IMR-90 (cell line): ENCODE measurements at regions not wholly inside any gene's neighbourhood (a gene's known extent, or its start where the extent isn't known, plus 50 kb on each side); places are given as distances from the start of the nearest gene placed in this dataset.

Source experiments
- ATAC-seq: fragments of 200-7000 bp; cut with Tn5 transposase; 2 replicates; pipeline ENCODE4 v1.9.1; 2020; ENCODE audit warnings: low read depth, mild to moderate bottlenecking, moderate library complexity
- BruUV-seq: library from RNA; stranded (reverse); fragments of 400-500 nt; replicated peaks from 2 replicates; lab custom pipeline; 2021; lab: Mats Ljungman, UMichigan
- CTCF ChIA-PET: fragments of 300-600 bp; formaldehyde crosslinking; extraction: SDS; loops from one replicate; lab custom pipeline; 2021; ENCODE audit warnings: antibody characterized with exemption; lab: Yijun Ruan, JAX
- POLR2A ChIA-PET: fragments of 300-600 bp; sonication (Branson Sonifier 250); formaldehyde crosslinking; loops from one replicate; lab custom pipeline; 2022; ENCODE audit warnings: antibody characterized with exemption; ENCODE audit not compliant: unreplicated experiment; lab: Charles Lee
- DNase-seq: peaks from one replicate; pipeline ENCODE4 v3.0.0; 2013
- H2AFZ ChIP-seq: replicated peaks from 2 replicates; pipeline ENCODE3; 2013; ENCODE audit warnings: low read length, mild to moderate bottlenecking; ENCODE audit not compliant: poor library complexity
- H2AK5ac ChIP-seq: 2 replicates; pipeline ENCODE4 v1.6.1; 2013; ENCODE audit warnings: low read depth, low read length, inconsistent platforms
- H2AK9ac ChIP-seq: replicated peaks from 2 replicates; pipeline ENCODE3; 2013; ENCODE audit warnings: mild to moderate bottlenecking, low read depth, low read length, moderate library complexity; ENCODE audit not compliant: poor library complexity
- H2BK120ac ChIP-seq: 2 replicates; pipeline ENCODE4 v1.6.1; 2013; ENCODE audit warnings: low read depth, low read length, inconsistent platforms
- H2BK15ac ChIP-seq: 3 replicates; pipeline ENCODE4 v1.6.1; 2013; ENCODE audit warnings: low read depth, low read length, inconsistent platforms
- H2BK20ac ChIP-seq: 2 replicates; pipeline ENCODE4 v1.6.1; 2013; ENCODE audit warnings: low read depth, mild to moderate bottlenecking, inconsistent platforms, low read length, moderate library complexity
- H2BK5ac ChIP-seq: 2 replicates; pipeline ENCODE4 v1.6.1; 2013; ENCODE audit warnings: mild to moderate bottlenecking, low read depth, low read length, inconsistent platforms; ENCODE audit not compliant: poor library complexity, severe bottlenecking
- H3K14ac ChIP-seq: replicated peaks from 2 replicates; pipeline ENCODE4 v1.6.1; 2013; ENCODE audit warnings: low read depth, low read length, inconsistent platforms
- H3K18ac ChIP-seq: 2 replicates; pipeline ENCODE4 v1.6.1; 2013; ENCODE audit warnings: low read depth, low read length, control low read depth
- H3K23ac ChIP-seq: 2 replicates; pipeline ENCODE4 v1.6.1; 2013; ENCODE audit warnings: low read depth, low read length, inconsistent platforms
- H3K27ac ChIP-seq: 2 replicates; pipeline ENCODE4 v1.5.1; 2013; ENCODE audit warnings: mild to moderate bottlenecking, control low read depth, low read length; ENCODE audit not compliant: insufficient read depth
- H3K27me3 ChIP-seq: 2 replicates; pipeline ENCODE4 v1.6.1; 2013; ENCODE audit warnings: low read length; ENCODE audit not compliant: control insufficient read depth, insufficient read depth
- H3K36me3 ChIP-seq: 2 replicates; pipeline ENCODE4 v1.6.1; 2013; ENCODE audit warnings: low read length, mixed read lengths; ENCODE audit not compliant: control insufficient read depth, insufficient read depth
- H3K4ac ChIP-seq: 2 replicates; pipeline ENCODE4 v1.6.1; 2013; ENCODE audit warnings: low read depth, low read length, inconsistent platforms
- H3K4me1 ChIP-seq: 2 replicates; pipeline ENCODE4 v1.6.1; 2013; ENCODE audit warnings: low read length, mixed read lengths; ENCODE audit not compliant: control insufficient read depth, insufficient read depth
- H3K4me2 ChIP-seq: 2 replicates; pipeline ENCODE4 v1.6.1; 2013; ENCODE audit warnings: low read depth, mild to moderate bottlenecking, control low read depth, low read length, moderate library complexity
- H3K4me3 ChIP-seq: 2 replicates; pipeline ENCODE4 v1.5.1; 2013; ENCODE audit warnings: low read depth, mild to moderate bottlenecking, control low read depth, low read length, moderate library complexity; ENCODE audit not compliant: insufficient read depth
- H3K56ac ChIP-seq: 2 replicates; pipeline ENCODE4 v1.6.1; 2013; ENCODE audit warnings: low read length, inconsistent platforms; ENCODE audit not compliant: insufficient read depth; ENCODE audit errors: extremely low read depth
- H3K79me1 ChIP-seq, 2 experiments: 2 replicates each; pipeline ENCODE4 v1.6.1; 2013; ENCODE audit warnings: low read length in 2 of 2, inconsistent platforms in 1 of 2, low read depth in 1 of 2
- H3K9ac ChIP-seq: 2 replicates; pipeline ENCODE4 v1.6.1; 2013; ENCODE audit warnings: low read depth, low read length, control low read depth
- H3K9me1 ChIP-seq: 2 replicates; pipeline ENCODE4 v1.6.1; 2013; ENCODE audit warnings: low read length, inconsistent platforms; ENCODE audit not compliant: insufficient read depth
- H3K9me3 ChIP-seq: 2 replicates; pipeline ENCODE4 v1.6.1; 2013; ENCODE audit warnings: low read length; ENCODE audit not compliant: control insufficient read depth, insufficient read depth
- H4K20me1 ChIP-seq: 2 replicates; pipeline ENCODE4 v1.6.1; 2013; ENCODE audit warnings: low read length, inconsistent platforms; ENCODE audit not compliant: insufficient read depth
- H4K5ac ChIP-seq: 2 replicates; pipeline ENCODE4 v1.6.1; 2013; ENCODE audit warnings: mild to moderate bottlenecking, low read depth, low read length, control low read depth
- H4K8ac ChIP-seq, 2 experiments: 2 replicates each; pipeline ENCODE4 v1.6.1; 2013; ENCODE audit warnings: low read depth in 2 of 2, low read length in 2 of 2, control low read depth in 1 of 2, inconsistent platforms in 1 of 2
- H4K91ac ChIP-seq: 2 replicates; pipeline ENCODE4 v1.6.1; 2013; ENCODE audit warnings: low read depth, low read length, inconsistent platforms; ENCODE audit not compliant: insufficient read depth
- BHLHE40 ChIP-seq: fragments of 150-350 bp; IDR thresholded peaks from 2 replicates; pipeline ENCODE4 v1.6.1; 2016; ENCODE audit warnings: mild to moderate bottlenecking, low read depth, low read length
- CEBPB ChIP-seq: IDR thresholded peaks from 2 replicates; pipeline ENCODE4 v1.6.1; 2012; ENCODE audit warnings: low read depth, low read length, improper control_type of control experiment
- MAZ ChIP-seq: IDR thresholded peaks from 2 replicates; pipeline ENCODE4 v1.6.1; 2012; ENCODE audit warnings: low read depth, mild to moderate bottlenecking, low read length, improper control_type of control experiment, moderate library complexity, borderline replicate concordance
- MXI1 ChIP-seq: IDR thresholded peaks from 2 replicates; pipeline ENCODE4 v1.6.1; 2012; ENCODE audit warnings: low read depth, mild to moderate bottlenecking, low read length, moderate library complexity, borderline replicate concordance
- USF2 ChIP-seq: fragments of 150-350 bp; IDR thresholded peaks from 2 replicates; pipeline ENCODE4 v1.6.1; 2017; ENCODE audit warnings: mild to moderate bottlenecking, antibody characterized with exemption, low read length, low read depth
- WGBS, 2 experiments: methylation state at CpG; one replicate each; pipeline versions ENCODE4 v1.1.5 to v1.1.7; 2013; ENCODE audit warnings: missing lambda C conversion rate in 2 of 2; ENCODE audit not compliant: insufficient read length in 1 of 2; ENCODE audit errors: extremely low coverage in 2 of 2; 5-methylcytosine and 5-hydroxymethylcytosine counted together
- dilution Hi-C: fragments of 300-500 bp; cut with HindIII; formaldehyde crosslinking; loops from one replicate; pipeline ENCODE4 v1.14.3; 2018; ENCODE audit warnings: low sequenced_read_pairs; ENCODE audit not compliant: unreplicated experiment
- in situ Hi-C: fragments of 300-500 bp; cut with MboI; formaldehyde crosslinking; loops from 3 replicates; pipeline ENCODE4 v1.14.3; 2019; ENCODE audit warnings: low sequenced_read_pairs, inconsistent platforms, mixed read lengths
- intact Hi-C: fragments of 100-400 bp; cut with micrococcal nuclease; formaldehyde crosslinking; loops from 2 replicates; pipeline ENCODE4 v1.10.0; 2022

- H3K9ac ChIP-seq: no peak overlapping the region
- TF ChIP-seq MAZ (no peak), USF2 (no peak), CEBPB (no peak), BHLHE40 (no peak), MXI1 (no peak)
- H3K79me1 ChIP-seq: no peaks in the 10 kb centered on the region
- WGBS, 2 experiments: no CpG with 5 or more reads among the region's 6 CpGs
- peaks cover 4% of the 10 kb centered on the region for H3K27me3 ChIP-seq
- intact Hi-C loops: no loop called here
- no peak overlapping the region for H3K23ac ChIP-seq
- in situ Hi-C loops: no loop called here
- no peak overlapping the region for H3K4me2 ChIP-seq
- H3K14ac ChIP-seq: no peak overlapping the region
- no peak overlapping the region for H2BK20ac ChIP-seq
- dilution Hi-C loops: no loop called here
- no peak overlapping the region for H4K5ac ChIP-seq
- no peaks in the 10 kb centered on the region for H3K4me1 ChIP-seq
- CTCF ChIA-PET: no interaction called here
- H2AK9ac ChIP-seq: no peak overlapping the region
- ATAC-seq: no peak
- H3K4me3 ChIP-seq: no peak overlapping the region
- no peak overlapping the region for H2BK5ac ChIP-seq
- no peak overlapping the region for H3K27ac ChIP-seq
- no peak overlapping the region for H4K91ac ChIP-seq
- DNase-seq: no peak
- H4K8ac ChIP-seq: no peak overlapping the region
- POLR2A ChIA-PET: interaction anchor here (0.6 kb wide), 1 partner anchor 37 kb away, joined by 8 read pairs; no protein-coding TSS in a partner anchor
- no peaks in the 10 kb centered on the region for H3K36me3 ChIP-seq
- no peaks in the 10 kb centered on the region for H3K9me1 ChIP-seq
- H4K20me1 ChIP-seq: no peaks in the 10 kb centered on the region
- H2AFZ ChIP-seq: no peak overlapping the region
- H2AK5ac ChIP-seq: no peak overlapping the region
- H3K18ac ChIP-seq: no peak overlapping the region
- H3K56ac ChIP-seq: no peak overlapping the region
- no peak overlapping the region for H3K4ac ChIP-seq
- no TSS peak for BruUV-seq
- no peak overlapping the region; the same call in 2 of the 3 replicates for H2BK15ac ChIP-seq
- no peak overlapping the region for H2BK120ac ChIP-seq
- H3K9me3 ChIP-seq: no peaks in the 10 kb centered on the region
Observed at GRCh38 chr6:1216488-1216974, 95.4 kb upstream of the FOXQ1 start.
